Prostate gland (tissue), 2 donors: ENCODE measurements at regions not wholly inside any gene's neighbourhood (a gene's known extent, or its start where the extent isn't known, plus 50 kb on each side); places are given as distances from the start of the nearest gene placed in this dataset.

ENCODE experiments used
- CTCF ChIP-seq, 4 experiments: fragments of 200-600 bp in 2 of 4; fragments of 450-650 bp in 2 of 4; sonication (generic) in 2 of 4; IDR thresholded peaks; 1 replicate in 3 of 4; 2 replicates in 1 of 4; pipeline ENCODE4 v1.5.1; 2016 to 2019; ENCODE audit warnings: antibody characterized with exemption in 4 of 4, mild to moderate bottlenecking in 2 of 4, moderate library complexity in 2 of 4
- POLR2A ChIP-seq: fragments of 450-650 bp; IDR thresholded peaks from one replicate; pipeline ENCODE4 v1.6.1; 2016; ENCODE audit warnings: antibody characterized with exemption, mild to moderate bottlenecking
- POLR2AphosphoS5 ChIP-seq: sonication (generic); formaldehyde crosslinking; IDR thresholded peaks from one replicate; pipeline ENCODE4 v1.6.1; 2017; ENCODE audit warnings: antibody characterized with exemption

GRCh38 chr17:65405563-65405962 is 155.9 kb downstream of the AXIN2 start:
- TF ChIP-seq POLR2A = no peak
- no peak for TF ChIP-seq CTCF (IDR thresholded peaks at IDR 0.05)
- no peak for TF ChIP-seq POLR2AphosphoS5
